HG03045 (cell line): ENCODE measurements at regions not wholly inside any gene's neighbourhood (a gene's known extent, or its start where the extent isn't known, plus 50 kb on each side); places are given as distances from the start of the nearest gene placed in this dataset.
"Not testable (repeated sequence)": the region's sequence is repeated elsewhere in the genome, so short reads cannot be mapped to it uniquely, and the experiment has no call there.

Experiments used
- ATAC-seq: cut with Tn5 transposase; IDR thresholded peaks from one replicate; pipeline ENCODE4 v1.9.1; 2021; ENCODE audit warnings: mild to moderate bottlenecking, moderate library complexity; ENCODE audit not compliant: unreplicated experiment

GRCh38 chr6:113664909-113665308, 192.2 kb upstream of the MARCKS start:
- ATAC-seq: no peak

GRCh38 chr6:113668641-113669408, 188.3 kb upstream of the MARCKS start:
- ATAC-seq: no peak

DNA sequence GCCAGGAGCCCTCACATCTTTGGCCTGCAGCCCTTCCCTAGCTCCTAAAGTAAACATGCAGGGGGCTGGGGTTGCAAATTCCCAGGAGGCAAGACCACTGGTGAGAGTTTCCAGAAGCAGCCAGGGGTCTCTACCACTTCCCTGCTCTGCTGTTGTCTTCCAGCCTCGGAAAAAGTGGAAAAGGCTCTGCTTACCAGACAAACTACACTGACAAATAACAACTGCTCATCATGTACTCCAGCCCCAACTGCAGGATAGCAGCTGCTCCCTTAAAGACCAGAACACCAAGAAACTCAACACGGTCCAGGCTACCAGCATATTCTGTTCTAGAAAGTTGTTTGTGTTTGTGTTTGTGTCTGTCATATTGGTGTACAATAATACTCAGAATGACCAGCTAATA, 187.5 kb upstream of the MARCKS start:
- ATAC-seq: no peak

GRCh38 chr6:113671421-113671820, 185.7 kb upstream of the MARCKS start:
- ATAC-seq: no peak

DNA sequence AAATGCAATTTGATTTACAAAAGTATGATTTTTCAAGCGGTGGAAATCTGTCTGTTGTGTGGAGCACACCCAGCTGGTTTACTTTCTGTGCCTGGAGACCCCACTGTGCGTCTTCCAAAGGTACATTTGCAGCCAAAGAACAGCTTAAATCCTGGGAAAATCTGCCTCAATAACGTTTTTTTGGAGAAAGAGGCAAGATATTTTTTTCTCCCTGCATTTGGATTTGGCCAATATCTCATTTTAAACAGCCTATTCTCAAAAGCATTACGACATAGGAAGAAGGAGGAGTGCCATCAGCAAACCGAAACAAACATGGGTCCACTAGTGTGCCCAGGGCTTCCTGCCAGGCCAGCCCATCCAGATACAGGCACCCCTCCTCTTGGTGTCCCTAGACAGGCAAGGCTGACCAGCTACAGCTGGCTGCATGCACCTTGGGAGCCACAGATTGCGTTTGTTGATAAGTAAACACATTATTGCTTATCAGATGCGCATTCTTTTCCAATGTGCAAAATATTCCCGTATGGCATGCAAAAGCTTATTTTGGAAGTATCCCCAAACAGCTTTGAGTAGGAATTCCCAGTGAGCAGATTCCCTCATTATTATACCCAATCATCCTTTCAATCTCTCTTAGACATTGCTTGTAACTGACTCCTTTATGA, 184.5 kb upstream of the MARCKS start:
- no peak for ATAC-seq

GRCh38 chr6:113674075-113674474, 183.1 kb upstream of the MARCKS start:
- no peak for ATAC-seq

GRCh38 chr6:113676057-113676456, 181.1 kb upstream of the MARCKS start:
- no peak for ATAC-seq

DNA sequence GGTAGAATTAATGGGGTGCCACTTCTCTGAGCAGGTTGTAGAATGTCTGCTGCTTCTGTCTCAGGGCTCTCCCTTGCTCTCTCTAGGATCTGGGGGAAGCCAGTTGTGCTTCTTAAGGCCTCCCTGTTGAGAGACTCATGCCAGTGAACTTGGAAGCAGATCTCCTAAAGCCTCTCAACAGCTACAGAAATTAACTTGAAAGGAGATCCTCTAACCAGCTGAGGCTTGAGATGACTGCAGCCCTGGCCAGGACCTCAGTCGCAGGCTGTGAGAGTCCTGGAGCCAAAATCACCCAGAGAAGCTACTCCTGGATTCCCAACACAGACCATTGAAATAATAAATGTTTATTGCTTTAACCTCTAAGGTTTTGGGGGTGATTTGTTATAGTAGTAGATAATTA, 180.2 kb upstream of the MARCKS start:
- ATAC-seq: no peak

GRCh38 chr6:113679051-113679450, 178.1 kb upstream of the MARCKS start:
- ATAC-seq: no peak

- no peak for ATAC-seq
Measured at GRCh38 chr6:113680301-113680700, 176.8 kb upstream of the MARCKS start.

DNA sequence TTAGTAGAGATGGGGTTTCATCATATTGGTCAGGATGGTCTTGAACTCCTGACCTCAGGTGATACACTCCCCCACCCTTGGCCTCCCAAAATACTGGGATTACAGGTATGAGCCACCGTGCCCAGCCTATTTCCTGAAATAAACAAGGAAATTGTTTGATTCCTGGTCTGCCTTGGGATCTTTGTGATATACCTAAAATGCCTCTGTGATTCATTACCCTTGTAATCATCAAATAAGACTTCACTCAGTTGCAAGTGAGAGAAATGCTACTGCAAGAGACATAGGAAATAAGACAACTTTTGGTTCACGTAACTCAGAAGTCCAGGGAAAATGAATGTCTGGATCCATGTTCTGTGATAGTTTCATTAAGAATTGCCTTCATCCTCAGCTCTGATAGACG, 173.2 kb upstream of the MARCKS start:
- ATAC-seq: no peak

- ATAC-seq: no peak
Measured at GRCh38 chr6:113684382-113684901, 172.7 kb upstream of the MARCKS start.

GRCh38 chr6:113686049-113686448, 171.1 kb upstream of the MARCKS start:
- no peak for ATAC-seq

DNA sequence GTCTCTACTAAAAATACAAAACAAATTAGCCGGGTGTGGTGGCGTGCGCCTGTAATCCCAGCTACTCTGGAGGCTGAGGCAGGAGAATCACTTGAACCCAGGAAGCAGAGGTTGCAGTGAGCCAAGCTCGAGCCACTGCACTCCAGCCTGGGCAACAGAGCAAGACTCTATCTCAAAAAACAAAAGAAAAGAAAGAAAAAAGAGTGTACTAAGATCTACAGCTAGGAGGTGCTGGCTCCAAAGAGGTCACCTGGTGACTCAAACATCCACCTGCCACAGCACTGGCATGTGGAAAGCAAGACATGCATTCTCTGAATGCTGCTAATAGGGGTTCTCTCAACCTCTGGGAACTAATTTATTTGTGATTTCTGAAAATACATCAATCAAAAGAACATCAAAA, 167.5 kb upstream of the MARCKS start:
- ATAC-seq: not testable (repeated sequence)

- peak; percentile 75 for ATAC-seq
Measured at GRCh38 chr6:113690281-113691259, 166.6 kb upstream of the MARCKS start.

DNA sequence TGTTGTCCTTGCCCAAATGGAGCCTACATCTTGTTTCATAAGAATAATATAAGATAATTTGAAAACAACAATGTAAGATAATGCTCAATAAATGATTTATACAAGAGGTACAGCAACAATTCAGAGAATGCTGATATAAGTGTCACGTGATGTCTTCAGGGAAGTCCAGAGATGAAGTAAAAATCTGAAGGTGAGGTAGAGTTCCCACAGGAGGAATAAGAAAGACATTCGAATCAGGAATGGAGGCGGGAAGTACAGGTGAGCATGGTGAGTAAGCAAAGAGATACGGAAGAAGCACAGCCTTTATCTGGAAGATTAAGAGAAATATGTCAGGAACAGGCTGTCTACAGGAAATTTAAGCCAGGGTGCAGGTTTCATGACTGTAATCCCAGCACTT, 165.9 kb upstream of the MARCKS start:
- no peak for ATAC-seq

DNA sequence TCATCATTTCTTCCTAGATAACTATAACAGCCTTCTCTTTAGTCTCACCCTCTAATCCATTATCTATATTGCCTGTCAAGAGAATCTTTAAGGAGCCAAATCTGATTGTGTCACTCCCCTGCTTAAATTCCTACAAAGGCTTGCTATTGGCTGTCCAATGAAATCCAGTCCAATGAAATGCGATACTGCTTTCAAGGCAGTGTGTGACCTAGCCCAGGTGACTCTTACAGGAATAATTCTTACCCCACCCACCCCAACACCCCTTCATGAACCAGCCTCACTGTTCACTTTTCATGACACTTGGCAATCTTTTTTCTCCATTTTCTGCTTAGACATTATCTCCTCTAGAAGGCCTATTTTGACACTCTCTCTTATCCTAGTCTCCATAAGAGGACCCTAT, 163.3 kb upstream of the MARCKS start:
- no peak for ATAC-seq

GRCh38 chr6:113694278-113695077, 162.7 kb upstream of the MARCKS start:
- ATAC-seq: no peak

DNA sequence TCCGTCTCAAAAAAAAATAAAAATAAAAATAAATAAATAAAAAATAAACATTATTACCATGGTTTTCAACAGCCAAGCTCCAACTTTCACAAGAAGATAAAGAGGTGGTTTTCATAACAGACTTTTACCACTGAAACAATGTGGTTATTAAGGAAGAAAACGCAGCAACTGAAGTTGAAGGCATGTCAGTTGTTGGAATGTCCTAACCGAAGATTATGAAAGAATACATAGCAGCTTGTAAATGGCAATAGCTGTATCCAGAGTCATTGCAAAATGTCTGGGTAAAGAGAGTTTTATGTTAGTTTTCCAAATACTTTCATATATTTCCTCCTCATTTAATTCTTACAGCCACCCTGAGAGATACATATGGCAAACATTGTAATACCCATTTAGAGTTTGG, 161.6 kb upstream of the MARCKS start:
- no peak for ATAC-seq

- ATAC-seq: no peak
Measured at GRCh38 chr6:113696960-113697359, 160.2 kb upstream of the MARCKS start.
